DND-41 (cell line): ENCODE measurements at regions not wholly inside any gene's neighbourhood (a gene's known extent, or its start where the extent isn't known, plus 50 kb on each side); places are given as distances from the start of the nearest gene placed in this dataset.

Experiments used
- ATAC-seq: fragments of 200-7000 bp; cut with Tn5 transposase; 3 replicates; pipeline ENCODE4 v1.9.1; 2021; ENCODE audit warnings: low read depth; ENCODE audit not compliant: insufficient read depth
- DNase-seq: peaks from one replicate; pipeline ENCODE4 v3.0.0-alpha.2; 2020
- H2AFZ ChIP-seq: 2 replicates; pipeline ENCODE4 v1.6.0; 2012; ENCODE audit warnings: low read depth, low read length
- H3K27ac ChIP-seq: 2 replicates; pipeline ENCODE4 v1.5.1; 2012; ENCODE audit warnings: low read length, inconsistent platforms
- H3K27me3 ChIP-seq: fragments of 200-600 bp; sonication (generic); 2 replicates; pipeline ENCODE4 v1.6.0; 2012; ENCODE audit warnings: low read length, mild to moderate bottlenecking, inconsistent platforms; ENCODE audit not compliant: insufficient read depth, poor library complexity
- H3K36me3 ChIP-seq: 2 replicates; pipeline ENCODE4 v1.5.1; 2012; ENCODE audit warnings: low read length, inconsistent platforms; ENCODE audit not compliant: insufficient read depth
- H3K4me1 ChIP-seq: 2 replicates; pipeline ENCODE4 v1.5.1; 2012; ENCODE audit warnings: mild to moderate bottlenecking, low read length; ENCODE audit not compliant: insufficient read depth
- H3K4me2 ChIP-seq: 2 replicates; pipeline ENCODE4 v1.6.0; 2012; ENCODE audit warnings: mild to moderate bottlenecking, moderate library complexity, low read length, inconsistent platforms; ENCODE audit not compliant: insufficient read depth
- H3K4me3 ChIP-seq, 2 experiments: fragments of 200-600 bp in 1 of 2; shearing (Covaris generic) in 1 of 2; 2 replicates each; pipeline ENCODE4 v1.5.1; 2012 to 2016; ENCODE audit warnings: inconsistent platforms in 2 of 2, low read length in 2 of 2, mild to moderate bottlenecking in 2 of 2, low read depth in 1 of 2, moderate library complexity in 1 of 2
- H3K79me2 ChIP-seq: 2 replicates; pipeline ENCODE4 v1.6.0; 2012; ENCODE audit warnings: low read length, inconsistent platforms; ENCODE audit not compliant: insufficient read depth
- H3K9ac ChIP-seq: 2 replicates; pipeline ENCODE4 v1.6.0; 2012; ENCODE audit warnings: low read depth, mild to moderate bottlenecking, inconsistent platforms, low read length, moderate library complexity
- H3K9me3 ChIP-seq: 2 replicates; pipeline ENCODE4 v1.5.1; 2012; ENCODE audit warnings: low read length, moderate library complexity, mild to moderate bottlenecking, inconsistent platforms; ENCODE audit not compliant: insufficient read depth, severe bottlenecking
- H4K20me1 ChIP-seq: 2 replicates; pipeline ENCODE4 v1.6.0; 2012; ENCODE audit warnings: low read length; ENCODE audit not compliant: insufficient read depth
- CTCF ChIP-seq: IDR thresholded peaks from 2 replicates; pipeline ENCODE4 v1.5.1; 2012; ENCODE audit warnings: borderline replicate concordance, low read length, moderate library complexity, mild to moderate bottlenecking; ENCODE audit not compliant: poor library complexity, severe bottlenecking; ENCODE audit errors: extremely low read depth
- EZH2 ChIP-seq: IDR thresholded peaks from 3 replicates; pipeline ENCODE4 v1.6.1; 2012; ENCODE audit warnings: borderline replicate concordance, low read depth, mild to moderate bottlenecking, moderate library complexity, low read length, inconsistent platforms; ENCODE audit not compliant: severe bottlenecking

- no peak for TF ChIP-seq EZH2
- no peak for TF ChIP-seq CTCF
- no peaks in the 10 kb centered on the region for H3K36me3 ChIP-seq
- no peaks in the 10 kb centered on the region for H4K20me1 ChIP-seq
- no peak overlapping the region for H2AFZ ChIP-seq
- H3K9me3 ChIP-seq, result no peaks in the 10 kb centered on the region
- no peaks in the 10 kb centered on the region for H3K27me3 ChIP-seq
- no peak overlapping the region for H3K4me2 ChIP-seq
- DNase-seq (no peak), ATAC-seq (no peak)
- no peak overlapping the region for H3K4me3 ChIP-seq
- no peak overlapping the region for H3K9ac ChIP-seq
- H3K4me1 ChIP-seq, result no peaks in the 10 kb centered on the region
- no peak overlapping the region for H3K27ac ChIP-seq
- no peaks in the 10 kb centered on the region for H3K79me2 ChIP-seq
Observed at GRCh38 chr6:140204154-140204553, 829.7 kb upstream of the CITED2 start.

- no peak for ATAC-seq
- no peaks in the 10 kb centered on the region for H3K9me3 ChIP-seq
- H3K4me3 ChIP-seq, result no peak overlapping the region
- no peak overlapping the region for H3K27ac ChIP-seq
- no peaks in the 10 kb centered on the region for H3K36me3 ChIP-seq
- no peak for DNase-seq
- H3K9ac ChIP-seq, result no peak overlapping the region
- no peak for TF ChIP-seq EZH2
- TF ChIP-seq CTCF, result no peak
- H2AFZ ChIP-seq, result no peak overlapping the region
- H3K79me2 ChIP-seq, result no peaks in the 10 kb centered on the region
- H3K4me1 ChIP-seq, result no peaks in the 10 kb centered on the region
- no peaks in the 10 kb centered on the region for H3K27me3 ChIP-seq
- H4K20me1 ChIP-seq, result no peaks in the 10 kb centered on the region
- no peak overlapping the region for H3K4me2 ChIP-seq
Observed at GRCh38 chr6:140203661-140204147, 829.3 kb upstream of the CITED2 start.

- Histone ChIP-seq H3K27ac (no peak overlapping the region), H4K20me1 (no peaks in the 10 kb centered on the region), H3K4me3 (no peak overlapping the region), H3K9ac (no peak overlapping the region), H3K9me3 (no peaks in the 10 kb centered on the region), H3K4me2 (no peak overlapping the region), H3K4me1 (no peaks in the 10 kb centered on the region), H3K79me2 (no peaks in the 10 kb centered on the region), H2AFZ (no peak overlapping the region), H3K27me3 (no peaks in the 10 kb centered on the region), H3K36me3 (no peaks in the 10 kb centered on the region)
- no peak for TF ChIP-seq CTCF
- no peak for TF ChIP-seq EZH2
- DNase-seq (no peak), ATAC-seq (no peak)
Observed at GRCh38 chr6:140202964-140203515, 828.6 kb upstream of the CITED2 start.
